IMR-90 (cell line): ENCODE measurements at regions not wholly inside any gene's neighbourhood (a gene's known extent, or its start where the extent isn't known, plus 50 kb on each side); places are given as distances from the start of the nearest gene placed in this dataset.

ENCODE experiments used
- ATAC-seq: fragments of 200-7000 bp; cut with Tn5 transposase; 2 replicates; pipeline ENCODE4 v1.9.1; 2020; ENCODE audit warnings: low read depth, mild to moderate bottlenecking, moderate library complexity
- BruUV-seq: library from RNA; stranded (reverse); fragments of 400-500 nt; replicated peaks from 2 replicates; lab custom pipeline; 2021; lab: Mats Ljungman, UMichigan
- CTCF ChIA-PET: fragments of 300-600 bp; formaldehyde crosslinking; extraction: SDS; loops from one replicate; lab custom pipeline; 2021; ENCODE audit warnings: antibody characterized with exemption; lab: Yijun Ruan, JAX
- POLR2A ChIA-PET: fragments of 300-600 bp; sonication (Branson Sonifier 250); formaldehyde crosslinking; loops from one replicate; lab custom pipeline; 2022; ENCODE audit warnings: antibody characterized with exemption; ENCODE audit not compliant: unreplicated experiment; lab: Charles Lee
- DNase-seq: peaks from one replicate; pipeline ENCODE4 v3.0.0; 2013
- H2AFZ ChIP-seq: replicated peaks from 2 replicates; pipeline ENCODE3; 2013; ENCODE audit warnings: low read length, mild to moderate bottlenecking; ENCODE audit not compliant: poor library complexity
- H2AK5ac ChIP-seq: 2 replicates; pipeline ENCODE4 v1.6.1; 2013; ENCODE audit warnings: low read depth, low read length, inconsistent platforms
- H2AK9ac ChIP-seq: replicated peaks from 2 replicates; pipeline ENCODE3; 2013; ENCODE audit warnings: mild to moderate bottlenecking, low read depth, low read length, moderate library complexity; ENCODE audit not compliant: poor library complexity
- H2BK120ac ChIP-seq: 2 replicates; pipeline ENCODE4 v1.6.1; 2013; ENCODE audit warnings: low read depth, low read length, inconsistent platforms
- H2BK15ac ChIP-seq: 3 replicates; pipeline ENCODE4 v1.6.1; 2013; ENCODE audit warnings: low read depth, low read length, inconsistent platforms
- H2BK20ac ChIP-seq: 2 replicates; pipeline ENCODE4 v1.6.1; 2013; ENCODE audit warnings: low read depth, mild to moderate bottlenecking, inconsistent platforms, low read length, moderate library complexity
- H2BK5ac ChIP-seq: 2 replicates; pipeline ENCODE4 v1.6.1; 2013; ENCODE audit warnings: mild to moderate bottlenecking, low read depth, low read length, inconsistent platforms; ENCODE audit not compliant: poor library complexity, severe bottlenecking
- H3K14ac ChIP-seq: replicated peaks from 2 replicates; pipeline ENCODE4 v1.6.1; 2013; ENCODE audit warnings: low read depth, low read length, inconsistent platforms
- H3K18ac ChIP-seq: 2 replicates; pipeline ENCODE4 v1.6.1; 2013; ENCODE audit warnings: low read depth, low read length, control low read depth
- H3K23ac ChIP-seq: 2 replicates; pipeline ENCODE4 v1.6.1; 2013; ENCODE audit warnings: low read depth, low read length, inconsistent platforms
- H3K27ac ChIP-seq: 2 replicates; pipeline ENCODE4 v1.5.1; 2013; ENCODE audit warnings: mild to moderate bottlenecking, control low read depth, low read length; ENCODE audit not compliant: insufficient read depth
- H3K27me3 ChIP-seq: 2 replicates; pipeline ENCODE4 v1.6.1; 2013; ENCODE audit warnings: low read length; ENCODE audit not compliant: control insufficient read depth, insufficient read depth
- H3K36me3 ChIP-seq: 2 replicates; pipeline ENCODE4 v1.6.1; 2013; ENCODE audit warnings: low read length, mixed read lengths; ENCODE audit not compliant: control insufficient read depth, insufficient read depth
- H3K4ac ChIP-seq: 2 replicates; pipeline ENCODE4 v1.6.1; 2013; ENCODE audit warnings: low read depth, low read length, inconsistent platforms
- H3K4me1 ChIP-seq: 2 replicates; pipeline ENCODE4 v1.6.1; 2013; ENCODE audit warnings: low read length, mixed read lengths; ENCODE audit not compliant: control insufficient read depth, insufficient read depth
- H3K4me2 ChIP-seq: 2 replicates; pipeline ENCODE4 v1.6.1; 2013; ENCODE audit warnings: low read depth, mild to moderate bottlenecking, control low read depth, low read length, moderate library complexity
- H3K4me3 ChIP-seq: 2 replicates; pipeline ENCODE4 v1.5.1; 2013; ENCODE audit warnings: low read depth, mild to moderate bottlenecking, control low read depth, low read length, moderate library complexity; ENCODE audit not compliant: insufficient read depth
- H3K56ac ChIP-seq: 2 replicates; pipeline ENCODE4 v1.6.1; 2013; ENCODE audit warnings: low read length, inconsistent platforms; ENCODE audit not compliant: insufficient read depth; ENCODE audit errors: extremely low read depth
- H3K79me1 ChIP-seq, 2 experiments: 2 replicates each; pipeline ENCODE4 v1.6.1; 2013; ENCODE audit warnings: low read length in 2 of 2, inconsistent platforms in 1 of 2, low read depth in 1 of 2
- H3K9ac ChIP-seq: 2 replicates; pipeline ENCODE4 v1.6.1; 2013; ENCODE audit warnings: low read depth, low read length, control low read depth
- H3K9me1 ChIP-seq: 2 replicates; pipeline ENCODE4 v1.6.1; 2013; ENCODE audit warnings: low read length, inconsistent platforms; ENCODE audit not compliant: insufficient read depth
- H3K9me3 ChIP-seq: 2 replicates; pipeline ENCODE4 v1.6.1; 2013; ENCODE audit warnings: low read length; ENCODE audit not compliant: control insufficient read depth, insufficient read depth
- H4K20me1 ChIP-seq: 2 replicates; pipeline ENCODE4 v1.6.1; 2013; ENCODE audit warnings: low read length, inconsistent platforms; ENCODE audit not compliant: insufficient read depth
- H4K5ac ChIP-seq: 2 replicates; pipeline ENCODE4 v1.6.1; 2013; ENCODE audit warnings: mild to moderate bottlenecking, low read depth, low read length, control low read depth
- H4K8ac ChIP-seq, 2 experiments: 2 replicates each; pipeline ENCODE4 v1.6.1; 2013; ENCODE audit warnings: low read depth in 2 of 2, low read length in 2 of 2, control low read depth in 1 of 2, inconsistent platforms in 1 of 2
- H4K91ac ChIP-seq: 2 replicates; pipeline ENCODE4 v1.6.1; 2013; ENCODE audit warnings: low read depth, low read length, inconsistent platforms; ENCODE audit not compliant: insufficient read depth
- BHLHE40 ChIP-seq: fragments of 150-350 bp; IDR thresholded peaks from 2 replicates; pipeline ENCODE4 v1.6.1; 2016; ENCODE audit warnings: mild to moderate bottlenecking, low read depth, low read length
- CEBPB ChIP-seq: IDR thresholded peaks from 2 replicates; pipeline ENCODE4 v1.6.1; 2012; ENCODE audit warnings: low read depth, low read length, improper control_type of control experiment
- CHD1 ChIP-seq: IDR thresholded peaks from 2 replicates; pipeline ENCODE4 v1.6.1; 2012; ENCODE audit warnings: low read depth, low read length, improper control_type of control experiment
- CTCF ChIP-seq: conservative IDR thresholded peaks from 2 replicates; pipeline ENCODE4 v1.5.1; 2012; ENCODE audit warnings: mild to moderate bottlenecking, low read depth, low read length, improper control_type of control experiment
- ELK1 ChIP-seq: fragments of 150-350 bp; IDR thresholded peaks from 2 replicates; pipeline ENCODE4 v1.6.1; 2016; ENCODE audit warnings: low read depth, mild to moderate bottlenecking, low read length, moderate library complexity, borderline replicate concordance
- FOS ChIP-seq: fragments of 150-350 bp; IDR thresholded peaks from 2 replicates; pipeline ENCODE4 v1.6.1; 2016; ENCODE audit warnings: low read depth, low read length
- MAFK ChIP-seq: IDR thresholded peaks from 2 replicates; pipeline ENCODE4 v1.6.1; 2012; ENCODE audit warnings: low read depth, low read length, improper control_type of control experiment
- MAZ ChIP-seq: IDR thresholded peaks from 2 replicates; pipeline ENCODE4 v1.6.1; 2012; ENCODE audit warnings: low read depth, mild to moderate bottlenecking, low read length, improper control_type of control experiment, moderate library complexity, borderline replicate concordance
- MXI1 ChIP-seq: IDR thresholded peaks from 2 replicates; pipeline ENCODE4 v1.6.1; 2012; ENCODE audit warnings: low read depth, mild to moderate bottlenecking, low read length, moderate library complexity, borderline replicate concordance
- NFE2L2 ChIP-seq: fragments of 150-350 bp; IDR thresholded peaks from 2 replicates; pipeline ENCODE4 v1.6.1; 2016; ENCODE audit warnings: low read depth, mild to moderate bottlenecking, low read length
- POLR2A ChIP-seq: IDR thresholded peaks from 2 replicates; pipeline ENCODE4 v1.6.1; 2012; ENCODE audit warnings: mild to moderate bottlenecking, low read depth, low read length
- RAD21 ChIP-seq: IDR thresholded peaks from 2 replicates; pipeline ENCODE4 v1.6.1; 2012; ENCODE audit warnings: low read length, improper control_type of control experiment
- RCOR1 ChIP-seq: IDR thresholded peaks from 2 replicates; pipeline ENCODE4 v1.6.1; 2012; ENCODE audit warnings: mild to moderate bottlenecking, low read length, improper control_type of control experiment; ENCODE audit not compliant: insufficient replicate concordance
- RFX5 ChIP-seq: IDR thresholded peaks from 2 replicates; pipeline ENCODE4 v1.8.0; 2012; ENCODE audit warnings: low read depth, mild to moderate bottlenecking, low read length, moderate library complexity
- SMC3 ChIP-seq: fragments of 150-350 bp; IDR thresholded peaks from 2 replicates; pipeline ENCODE4 v1.6.1; 2016; ENCODE audit warnings: low read depth, mild to moderate bottlenecking, antibody characterized with exemption, low read length, moderate library complexity
- USF2 ChIP-seq: fragments of 150-350 bp; IDR thresholded peaks from 2 replicates; pipeline ENCODE4 v1.6.1; 2017; ENCODE audit warnings: mild to moderate bottlenecking, antibody characterized with exemption, low read length, low read depth
- WGBS, 2 experiments: methylation state at CpG; one replicate each; pipeline versions ENCODE4 v1.1.5 to v1.1.7; 2013; ENCODE audit warnings: missing lambda C conversion rate in 2 of 2; ENCODE audit not compliant: insufficient read length in 1 of 2; ENCODE audit errors: extremely low coverage in 2 of 2; 5-methylcytosine and 5-hydroxymethylcytosine counted together
- dilution Hi-C: fragments of 300-500 bp; cut with HindIII; formaldehyde crosslinking; loops from one replicate; pipeline ENCODE4 v1.14.3; 2018; ENCODE audit warnings: low sequenced_read_pairs; ENCODE audit not compliant: unreplicated experiment
- in situ Hi-C: fragments of 300-500 bp; cut with MboI; formaldehyde crosslinking; loops from 3 replicates; pipeline ENCODE4 v1.14.3; 2019; ENCODE audit warnings: low sequenced_read_pairs, inconsistent platforms, mixed read lengths
- intact Hi-C: fragments of 100-400 bp; cut with micrococcal nuclease; formaldehyde crosslinking; loops from 2 replicates; pipeline ENCODE4 v1.10.0; 2022

GRCh38 chr5:39800042-39800601, 375.3 kb upstream of the DAB2 start:
- Histone ChIP-seq H4K91ac (no peak overlapping the region), H3K4me1 (peaks cover 2% of the 10 kb centered on the region; the same call in 1 of the 2 replicates), H2AFZ (no peak overlapping the region), H4K20me1 (no peaks in the 10 kb centered on the region), H3K18ac (no peak overlapping the region), H3K79me1 (no peaks in the 10 kb centered on the region), H3K14ac (no peak overlapping the region), H2BK5ac (no peak overlapping the region), H3K27ac (no peak overlapping the region), H2BK15ac (no peak overlapping the region; the same call in 2 of the 3 replicates), H2AK9ac (no peak overlapping the region), H3K4me2 (no peak overlapping the region), H2BK120ac (no peak overlapping the region), H2AK5ac (no peak overlapping the region), H3K9me3 (no peaks in the 10 kb centered on the region), H3K36me3 (no peaks in the 10 kb centered on the region), H3K9me1 (no peaks in the 10 kb centered on the region), H4K5ac (no peak overlapping the region), H2BK20ac (no peak overlapping the region), H3K27me3 (no peaks in the 10 kb centered on the region), H4K8ac (no peak overlapping the region), H3K56ac (no peak overlapping the region), H3K4ac (no peak overlapping the region), H3K4me3 (no peak overlapping the region), H3K9ac (no peak overlapping the region), H3K23ac (no peak overlapping the region)
- intact Hi-C loops, result loop anchor here (10.0 kb wide), 1 partner anchor 885 kb away; no protein-coding TSS in a partner anchor
- dilution Hi-C loops, result no loop called here
- ChIA-PET POLR2A (no interaction called here), CTCF (interaction anchor here (1.1 kb wide), 1 partner anchor 25 kb away, joined by 3 read pairs; no protein-coding TSS in a partner anchor)
- no peak for ATAC-seq
- in situ Hi-C loops, result no loop called here
- TF ChIP-seq MAFK (no peak), RFX5 (no peak), BHLHE40 (no peak), USF2 (no peak), CEBPB (no peak), NFE2L2 (no peak), FOS (no peak), CHD1 (no peak), ELK1 (no peak), RAD21 (no peak), MXI1 (no peak), RCOR1 (no peak), CTCF (no peak), MAZ (no peak), POLR2A (no peak), SMC3 (no peak)
- BruUV-seq, result no TSS peak
- no CpG with 5 or more reads among the region's 3 CpGs for WGBS, 2 experiments
- DNase-seq, result no peak
